ENCODE measurements at regions not wholly inside any gene's neighbourhood (a gene's known extent, or its start where the extent isn't known, plus 50 kb on each side); places are given as distances from the start of the nearest gene placed in this dataset.
"Not testable (repeated sequence)": the region's sequence is repeated elsewhere in the genome, so short reads cannot be mapped to it uniquely, and the experiment has no call there.

- POLR2A ChIA-PET, result no interaction called here
Measured at GRCh38 chr3:107461721-107462120, 61.0 kb upstream of the BBX start.

GRCh38 chr3:107464037-107464436, 58.7 kb upstream of the BBX start:
- no peak overlapping the region for H3K27ac ChIP-seq (ENCODE audit: low read depth, low read length)
- CTCF ChIA-PET, result no interaction called here
- POLR2A ChIA-PET, result no interaction called here
- no peak for DNase-seq (ENCODE audit: low read depth, low spot score)
- H3K4me3 ChIP-seq (ENCODE audit: low read depth, low read length), result no peak overlapping the region
- TF ChIP-seq, protein P1, sequence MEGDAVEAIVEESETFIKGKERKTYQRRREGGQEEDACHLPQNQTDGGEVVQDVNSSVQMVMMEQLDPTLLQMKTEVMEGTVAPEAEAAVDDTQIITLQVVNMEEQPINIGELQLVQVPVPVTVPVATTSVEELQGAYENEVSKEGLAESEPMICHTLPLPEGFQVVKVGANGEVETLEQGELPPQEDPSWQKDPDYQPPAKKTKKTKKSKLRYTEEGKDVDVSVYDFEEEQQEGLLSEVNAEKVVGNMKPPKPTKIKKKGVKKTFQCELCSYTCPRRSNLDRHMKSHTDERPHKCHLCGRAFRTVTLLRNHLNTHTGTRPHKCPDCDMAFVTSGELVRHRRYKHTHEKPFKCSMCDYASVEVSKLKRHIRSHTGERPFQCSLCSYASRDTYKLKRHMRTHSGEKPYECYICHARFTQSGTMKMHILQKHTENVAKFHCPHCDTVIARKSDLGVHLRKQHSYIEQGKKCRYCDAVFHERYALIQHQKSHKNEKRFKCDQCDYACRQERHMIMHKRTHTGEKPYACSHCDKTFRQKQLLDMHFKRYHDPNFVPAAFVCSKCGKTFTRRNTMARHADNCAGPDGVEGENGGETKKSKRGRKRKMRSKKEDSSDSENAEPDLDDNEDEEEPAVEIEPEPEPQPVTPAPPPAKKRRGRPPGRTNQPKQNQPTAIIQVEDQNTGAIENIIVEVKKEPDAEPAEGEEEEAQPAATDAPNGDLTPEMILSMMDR (IDR thresholded peaks at IDR 0.05; ENCODE audit: low read depth, low read length), result no peak
- H3K9me3 ChIP-seq (ENCODE audit: control insufficient read depth, insufficient read depth, low read length), result no peaks in the 10 kb centered on the region
- H3K27me3 ChIP-seq (ENCODE audit: control insufficient read depth, insufficient read depth, low read length), result no peaks in the 10 kb centered on the region

More at GRCh38 chr3:107461721-107462120, 61.0 kb upstream of the BBX start:
- Histone ChIP-seq H3K27ac (ENCODE audit: low read depth, low read length) (no peak overlapping the region), H3K4me3 (ENCODE audit: low read depth, low read length) (no peak overlapping the region), H3K9me3 (ENCODE audit: control insufficient read depth, insufficient read depth, low read length) (no peaks in the 10 kb centered on the region), H3K27me3 (ENCODE audit: control insufficient read depth, insufficient read depth, low read length) (no peaks in the 10 kb centered on the region)
- TF ChIP-seq, protein P1 (IDR thresholded peaks at IDR 0.05; ENCODE audit: low read depth, low read length), result no peak
- no peak for DNase-seq (ENCODE audit: low read depth, low spot score)
- CTCF ChIA-PET, result interaction anchor here (1.4 kb wide), 1 partner anchor 226 kb away, joined by 6 read pairs; no protein-coding TSS in a partner anchor

DNA sequence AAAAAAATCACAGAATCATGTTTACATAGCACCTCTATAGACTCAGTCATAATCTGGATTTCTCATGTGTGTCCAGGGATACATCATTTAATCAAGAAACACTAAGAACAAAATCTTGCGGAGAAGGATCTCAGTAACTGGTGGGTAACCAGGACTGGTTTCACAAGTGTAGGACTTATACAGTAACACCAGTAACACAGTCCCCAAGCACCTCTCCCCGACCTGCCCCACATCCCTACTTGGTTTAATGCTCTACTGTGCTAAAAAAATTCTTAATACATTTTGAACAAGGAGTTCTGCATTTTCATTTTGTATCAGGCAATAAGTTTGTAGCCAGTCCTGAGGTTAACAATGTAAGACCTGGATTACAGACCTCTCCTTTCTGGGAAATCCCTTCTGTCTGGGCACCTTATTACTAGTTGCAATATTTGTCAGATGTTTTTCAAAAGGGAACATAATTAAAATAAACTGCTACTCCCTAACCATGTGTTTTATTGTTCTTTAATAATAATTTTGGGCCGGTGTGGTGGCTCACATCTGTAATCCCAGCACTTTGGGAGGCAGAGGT, 57.6 kb upstream of the BBX start:
- ChIA-PET CTCF (no interaction called here), POLR2A (no interaction called here)
- no peak for DNase-seq (ENCODE audit: low read depth, low spot score)
- TF ChIP-seq, protein P1 (IDR thresholded peaks at IDR 0.05; ENCODE audit: low read depth, low read length), result no peak
- Histone ChIP-seq H3K27me3 (ENCODE audit: control insufficient read depth, insufficient read depth, low read length) (no peaks in the 10 kb centered on the region), H3K27ac (ENCODE audit: low read depth, low read length) (no peak overlapping the region), H3K4me3 (ENCODE audit: low read depth, low read length) (no peak overlapping the region), H3K9me3 (ENCODE audit: control insufficient read depth, insufficient read depth, low read length) (no peaks in the 10 kb centered on the region)

- Histone ChIP-seq H3K27ac (ENCODE audit: low read depth, low read length) (no peak overlapping the region), H3K4me3 (ENCODE audit: low read depth, low read length) (no peak overlapping the region), H3K9me3 (ENCODE audit: control insufficient read depth, insufficient read depth, low read length) (no peaks in the 10 kb centered on the region), H3K27me3 (ENCODE audit: control insufficient read depth, insufficient read depth, low read length) (no peaks in the 10 kb centered on the region)
- TF ChIP-seq, protein P1 (IDR thresholded peaks at IDR 0.05; ENCODE audit: low read depth, low read length), result no peak
- ChIA-PET CTCF (interaction anchor here (0.8 to 1.1 kb wide), 2 partner anchors 48 to 197 kb away, joined by 3 to 4 read pairs; no protein-coding TSS in a partner anchor), POLR2A (no interaction called here)
- no peak for DNase-seq (ENCODE audit: low read depth, low spot score)
Measured at GRCh38 chr3:107468782-107469181, 54.0 kb upstream of the BBX start.

- H3K27me3 ChIP-seq (ENCODE audit: control insufficient read depth, insufficient read depth, low read length); H3K4me3 ChIP-seq (ENCODE audit: low read depth, low read length); H3K9me3 ChIP-seq (ENCODE audit: control insufficient read depth, insufficient read depth, low read length); POLR2A ChIA-PET; DNase-seq (ENCODE audit: low read depth, low spot score); H3K27ac ChIP-seq (ENCODE audit: low read depth, low read length): not testable (repeated sequence)
- CTCF ChIA-PET, result interaction anchor here (1.0 kb wide), 1 partner anchor 20 kb away, joined by 3 read pairs; no protein-coding TSS in a partner anchor
Measured at GRCh38 chr3:107470496-107470895, 52.3 kb upstream of the BBX start.
